ENCODE measurements at regions not wholly inside any gene's neighbourhood (a gene's known extent, or its start where the extent isn't known, plus 50 kb on each side); places are given as distances from the start of the nearest gene placed in this dataset.

DNA sequence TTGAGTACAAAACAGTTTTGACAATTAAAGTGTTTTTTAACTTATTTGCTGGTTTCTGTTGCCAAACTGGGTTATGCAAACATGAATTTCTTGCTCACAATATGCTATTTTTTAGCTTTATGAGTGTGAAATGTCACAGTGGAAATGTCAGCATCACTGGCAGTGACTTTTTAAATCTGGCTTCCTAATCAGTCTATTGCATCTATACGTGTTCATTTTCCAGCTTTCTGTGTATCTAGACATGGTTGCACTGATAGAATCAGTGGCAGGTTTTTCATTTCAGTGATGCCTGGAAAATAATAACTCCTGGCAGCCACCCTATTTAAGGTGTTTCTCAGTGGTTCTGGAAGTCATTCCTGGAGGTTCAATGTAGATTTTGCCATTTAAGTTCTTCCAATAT, 146.7 kb downstream of the SLITRK6 start:
- Histone ChIP-seq H3K36me3 (ENCODE audit: control insufficient read depth, insufficient read depth, low read length) (no peaks in the 10 kb centered on the region), H3K4me1 (ENCODE audit: control insufficient read depth, insufficient read depth, low read length, poor library complexity, severe bottlenecking) (no peaks in the 10 kb centered on the region), H3K9me3 (ENCODE audit: control insufficient read depth, low read length) (no peaks in the 10 kb centered on the region), H3K4me3 (ENCODE audit: insufficient read depth, low read depth, low read length, poor library complexity, severe bottlenecking) (no peak overlapping the region), H3K27me3 (replicated peaks; ENCODE audit: control insufficient read depth, insufficient read depth, low read length, poor library complexity, severe bottlenecking) (no peaks in the 10 kb centered on the region), H3K27ac (ENCODE audit: insufficient read depth, low read length, poor library complexity, severe bottlenecking) (no peak overlapping the region)
- no peak for DNase-seq

DNA sequence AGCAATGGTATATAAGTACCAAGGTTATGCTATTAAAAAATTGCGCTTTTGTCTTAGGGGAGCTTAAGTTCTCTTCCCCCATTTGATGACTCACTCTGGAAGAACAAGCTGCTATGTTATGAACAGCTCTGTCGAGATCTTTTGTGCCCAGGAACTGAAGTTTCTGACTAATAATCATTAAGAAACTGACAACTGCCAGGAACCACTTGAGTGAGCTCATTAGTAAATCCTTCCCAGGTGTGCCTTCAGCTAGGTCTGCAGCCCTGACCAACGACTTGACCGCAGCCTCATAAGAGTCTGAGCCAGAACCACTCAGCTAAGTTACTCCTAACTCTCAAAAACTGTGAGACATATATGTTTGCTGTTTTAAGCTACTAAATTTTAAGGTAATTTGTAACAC, 147.8 kb downstream of the SLITRK6 start:
- H3K36me3 ChIP-seq (ENCODE audit: control insufficient read depth, insufficient read depth, low read length), result no peaks in the 10 kb centered on the region
- no peaks in the 10 kb centered on the region for H3K9me3 ChIP-seq (ENCODE audit: control insufficient read depth, low read length)
- H3K27me3 ChIP-seq (replicated peaks; ENCODE audit: control insufficient read depth, insufficient read depth, low read length, poor library complexity, severe bottlenecking), result no peaks in the 10 kb centered on the region
- H3K4me1 ChIP-seq (ENCODE audit: control insufficient read depth, insufficient read depth, low read length, poor library complexity, severe bottlenecking), result no peaks in the 10 kb centered on the region
- H3K4me3 ChIP-seq (ENCODE audit: insufficient read depth, low read depth, low read length, poor library complexity, severe bottlenecking), result no peak overlapping the region
- no peak for DNase-seq
- H3K27ac ChIP-seq (ENCODE audit: insufficient read depth, low read length, poor library complexity, severe bottlenecking), result no peak overlapping the region

- Histone ChIP-seq H3K27ac (ENCODE audit: insufficient read depth, low read length, poor library complexity, severe bottlenecking) (no peak overlapping the region), H3K9me3 (ENCODE audit: control insufficient read depth, low read length) (no peaks in the 10 kb centered on the region), H3K4me1 (ENCODE audit: control insufficient read depth, insufficient read depth, low read length, poor library complexity, severe bottlenecking) (no peaks in the 10 kb centered on the region), H3K4me3 (ENCODE audit: insufficient read depth, low read depth, low read length, poor library complexity, severe bottlenecking) (no peak overlapping the region), H3K36me3 (ENCODE audit: control insufficient read depth, insufficient read depth, low read length) (no peaks in the 10 kb centered on the region), H3K27me3 (replicated peaks; ENCODE audit: control insufficient read depth, insufficient read depth, low read length, poor library complexity, severe bottlenecking) (no peaks in the 10 kb centered on the region)
- no peak for DNase-seq
Observed at GRCh38 chr13:85650613-85651012, 148.6 kb downstream of the SLITRK6 start.

- DNase-seq, result no peak
Observed at GRCh38 chr13:85640727-85641126, 158.5 kb downstream of the SLITRK6 start.

GRCh38 chr13:85638815-85639393, 160.3 kb downstream of the SLITRK6 start:
- Histone ChIP-seq H3K4me1 (ENCODE audit: control insufficient read depth, insufficient read depth, low read length, poor library complexity, severe bottlenecking) (no peaks in the 10 kb centered on the region), H3K36me3 (ENCODE audit: control insufficient read depth, insufficient read depth, low read length) (no peaks in the 10 kb centered on the region), H3K27me3 (replicated peaks; ENCODE audit: control insufficient read depth, insufficient read depth, low read length, poor library complexity, severe bottlenecking) (no peaks in the 10 kb centered on the region), H3K4me3 (ENCODE audit: insufficient read depth, low read depth, low read length, poor library complexity, severe bottlenecking) (no peak overlapping the region), H3K27ac (ENCODE audit: insufficient read depth, low read length, poor library complexity, severe bottlenecking) (no peak overlapping the region), H3K9me3 (ENCODE audit: control insufficient read depth, low read length) (no peaks in the 10 kb centered on the region)
- no peak for DNase-seq

More at GRCh38 chr13:85640727-85641126, 158.5 kb downstream of the SLITRK6 start:
- no peaks in the 10 kb centered on the region for H3K9me3 ChIP-seq (ENCODE audit: control insufficient read depth, low read length)
- no peaks in the 10 kb centered on the region for H3K36me3 ChIP-seq (ENCODE audit: control insufficient read depth, insufficient read depth, low read length)
- no peaks in the 10 kb centered on the region for H3K4me1 ChIP-seq (ENCODE audit: control insufficient read depth, insufficient read depth, low read length, poor library complexity, severe bottlenecking)
- no peak overlapping the region for H3K27ac ChIP-seq (ENCODE audit: insufficient read depth, low read length, poor library complexity, severe bottlenecking)
- no peaks in the 10 kb centered on the region for H3K27me3 ChIP-seq (replicated peaks; ENCODE audit: control insufficient read depth, insufficient read depth, low read length, poor library complexity, severe bottlenecking)
- H3K4me3 ChIP-seq (ENCODE audit: insufficient read depth, low read depth, low read length, poor library complexity, severe bottlenecking), result no peak overlapping the region

GRCh38 chr13:85638265-85638664, 161.0 kb downstream of the SLITRK6 start:
- Histone ChIP-seq H3K36me3 (ENCODE audit: control insufficient read depth, insufficient read depth, low read length) (no peaks in the 10 kb centered on the region), H3K4me1 (ENCODE audit: control insufficient read depth, insufficient read depth, low read length, poor library complexity, severe bottlenecking) (no peaks in the 10 kb centered on the region), H3K4me3 (ENCODE audit: insufficient read depth, low read depth, low read length, poor library complexity, severe bottlenecking) (no peak overlapping the region), H3K27me3 (replicated peaks; ENCODE audit: control insufficient read depth, insufficient read depth, low read length, poor library complexity, severe bottlenecking) (no peaks in the 10 kb centered on the region), H3K9me3 (ENCODE audit: control insufficient read depth, low read length) (no peaks in the 10 kb centered on the region), H3K27ac (ENCODE audit: insufficient read depth, low read length, poor library complexity, severe bottlenecking) (no peak overlapping the region)
- no peak for DNase-seq

DNA sequence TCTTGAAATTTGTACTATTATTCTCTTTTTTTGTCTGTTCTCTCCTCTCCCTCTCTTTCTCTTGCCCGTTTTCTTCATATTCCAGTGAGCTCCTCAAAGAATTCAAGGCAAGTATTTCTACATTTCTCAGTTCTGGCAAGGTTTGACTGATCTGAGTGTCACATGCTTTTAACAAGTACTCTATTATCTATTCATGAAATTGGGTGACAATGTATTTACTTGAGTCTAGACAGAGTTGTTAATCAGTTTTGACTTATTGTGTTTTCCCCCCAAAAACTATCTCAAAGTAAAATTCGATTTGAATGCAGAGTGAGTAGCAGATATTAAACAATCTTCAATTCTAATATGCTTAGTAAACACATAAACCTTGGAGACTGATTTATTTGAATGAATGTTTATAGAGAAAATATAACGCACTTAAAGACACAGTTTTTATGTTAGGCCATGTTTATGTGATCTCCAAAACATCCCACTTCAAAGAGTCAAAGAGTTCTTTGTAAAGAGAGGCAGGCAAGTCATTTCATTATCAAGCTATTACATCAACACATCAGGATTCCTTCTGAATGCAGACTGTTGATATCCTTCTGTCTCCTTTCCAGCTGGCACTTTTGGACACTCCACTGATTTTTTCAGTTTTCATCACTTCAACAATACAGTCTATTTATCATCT, 166.6 kb downstream of the SLITRK6 start:
- no peaks in the 10 kb centered on the region for H3K4me1 ChIP-seq (ENCODE audit: control insufficient read depth, insufficient read depth, low read length, poor library complexity, severe bottlenecking)
- no peaks in the 10 kb centered on the region for H3K27me3 ChIP-seq (replicated peaks; ENCODE audit: control insufficient read depth, insufficient read depth, low read length, poor library complexity, severe bottlenecking)
- no peaks in the 10 kb centered on the region for H3K36me3 ChIP-seq (ENCODE audit: control insufficient read depth, insufficient read depth, low read length)
- DNase-seq, result no peak
- H3K27ac ChIP-seq (ENCODE audit: insufficient read depth, low read length, poor library complexity, severe bottlenecking), result no peak overlapping the region
- H3K9me3 ChIP-seq (ENCODE audit: control insufficient read depth, low read length), result no peaks in the 10 kb centered on the region
- H3K4me3 ChIP-seq (ENCODE audit: insufficient read depth, low read depth, low read length, poor library complexity, severe bottlenecking), result no peak overlapping the region

DNA sequence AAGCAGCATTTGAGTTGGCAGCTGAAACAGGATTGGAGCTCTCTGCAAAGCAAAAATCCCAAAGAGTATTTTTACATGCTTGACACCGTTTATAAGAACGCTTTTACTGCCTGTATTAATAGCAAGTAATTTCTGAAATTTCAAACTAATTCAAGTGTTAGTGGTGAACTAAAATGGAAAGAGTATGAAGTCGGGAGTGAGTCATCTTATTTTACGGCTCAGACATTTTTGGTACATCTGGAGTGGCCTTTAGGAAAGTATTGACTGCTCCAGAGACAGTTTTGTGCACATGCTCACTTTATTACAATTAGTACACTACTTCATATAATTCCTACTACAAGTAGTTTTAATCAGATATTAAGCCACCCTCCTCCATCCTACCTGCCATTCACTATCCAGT, 167.4 kb downstream of the SLITRK6 start:
- DNase-seq, result no peak
- no peaks in the 10 kb centered on the region for H3K27me3 ChIP-seq (replicated peaks; ENCODE audit: control insufficient read depth, insufficient read depth, low read length, poor library complexity, severe bottlenecking)
- H3K4me1 ChIP-seq (ENCODE audit: control insufficient read depth, insufficient read depth, low read length, poor library complexity, severe bottlenecking), result no peaks in the 10 kb centered on the region
- no peaks in the 10 kb centered on the region for H3K36me3 ChIP-seq (ENCODE audit: control insufficient read depth, insufficient read depth, low read length)
- H3K4me3 ChIP-seq (ENCODE audit: insufficient read depth, low read depth, low read length, poor library complexity, severe bottlenecking), result no peak overlapping the region
- H3K27ac ChIP-seq (ENCODE audit: insufficient read depth, low read length, poor library complexity, severe bottlenecking), result no peak overlapping the region
- H3K9me3 ChIP-seq (ENCODE audit: control insufficient read depth, low read length), result no peaks in the 10 kb centered on the region

DNA sequence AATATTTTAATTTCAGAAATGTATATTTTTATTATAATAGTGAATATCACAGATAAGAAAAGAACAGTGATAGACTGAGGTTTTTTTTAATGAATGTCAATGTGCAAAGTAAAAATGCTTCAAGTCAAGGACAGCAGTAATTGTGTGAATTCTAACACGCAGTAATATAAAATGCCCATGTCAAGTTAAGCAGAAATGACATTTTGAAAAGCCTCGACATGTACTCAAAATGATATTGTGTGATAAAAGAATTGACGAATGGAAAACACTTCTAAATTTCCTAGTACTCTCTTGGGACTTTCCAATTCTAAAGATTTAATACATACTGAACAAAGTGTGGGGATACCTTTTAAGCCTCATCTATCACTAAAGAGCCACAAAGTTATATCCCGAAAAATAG, 172.6 kb downstream of the SLITRK6 start:
- H3K4me1 ChIP-seq (ENCODE audit: control insufficient read depth, insufficient read depth, low read length, poor library complexity, severe bottlenecking), result no peaks in the 10 kb centered on the region
- no peaks in the 10 kb centered on the region for H3K36me3 ChIP-seq (ENCODE audit: control insufficient read depth, insufficient read depth, low read length)
- H3K4me3 ChIP-seq (ENCODE audit: insufficient read depth, low read depth, low read length, poor library complexity, severe bottlenecking), result no peak overlapping the region
- DNase-seq, result no peak
- no peaks in the 10 kb centered on the region for H3K9me3 ChIP-seq (ENCODE audit: control insufficient read depth, low read length)
- H3K27ac ChIP-seq (ENCODE audit: insufficient read depth, low read length, poor library complexity, severe bottlenecking), result no peak overlapping the region
- H3K27me3 ChIP-seq (replicated peaks; ENCODE audit: control insufficient read depth, insufficient read depth, low read length, poor library complexity, severe bottlenecking), result no peaks in the 10 kb centered on the region

- Histone ChIP-seq H3K27ac (ENCODE audit: insufficient read depth, low read length, poor library complexity, severe bottlenecking) (no peak overlapping the region), H3K27me3 (replicated peaks; ENCODE audit: control insufficient read depth, insufficient read depth, low read length, poor library complexity, severe bottlenecking) (no peaks in the 10 kb centered on the region), H3K4me3 (ENCODE audit: insufficient read depth, low read depth, low read length, poor library complexity, severe bottlenecking) (no peak overlapping the region), H3K36me3 (ENCODE audit: control insufficient read depth, insufficient read depth, low read length) (no peaks in the 10 kb centered on the region), H3K9me3 (ENCODE audit: control insufficient read depth, low read length) (no peaks in the 10 kb centered on the region), H3K4me1 (ENCODE audit: control insufficient read depth, insufficient read depth, low read length, poor library complexity, severe bottlenecking) (no peaks in the 10 kb centered on the region)
- no peak for DNase-seq
Observed at GRCh38 chr13:85619321-85619720, 179.9 kb downstream of the SLITRK6 start.
